GM21825 (cell line): ENCODE measurements at regions not wholly inside any gene's neighbourhood (a gene's known extent, or its start where the extent isn't known, plus 50 kb on each side); places are given as distances from the start of the nearest gene placed in this dataset.

ENCODE experiments used
- ATAC-seq: cut with Tn5 transposase; IDR thresholded peaks from one replicate; pipeline ENCODE4 v1.9.1; 2021; ENCODE audit warnings: mild to moderate bottlenecking, moderate library complexity; ENCODE audit not compliant: unreplicated experiment

- no peak for ATAC-seq
Observed at GRCh38 chr10:84994722-84995121, 666.3 kb downstream of the CCSER2 start.

GRCh38 chr10:84996580-84996979 lies 668.2 kb downstream of the CCSER2 start:
- no peak for ATAC-seq

GRCh38 chr10:84997870-84998269 lies 669.5 kb downstream of the CCSER2 start:
- no peak for ATAC-seq

- no peak for ATAC-seq
Observed at GRCh38 chr10:84999929-85000328, 671.5 kb downstream of the CCSER2 start.

GRCh38 chr10:85003083-85003482 lies 674.7 kb downstream of the CCSER2 start:
- no peak for ATAC-seq

GRCh38 chr10:85008488-85009184 lies 680.2 kb downstream of the CCSER2 start:
- no peak for ATAC-seq

GRCh38 chr10:85012305-85012704 lies 683.9 kb downstream of the CCSER2 start:
- no peak for ATAC-seq

GRCh38 chr10:85026878-85027467 lies 698.6 kb downstream of the CCSER2 start:
- ATAC-seq, result no peak

- ATAC-seq, result no peak
Observed at GRCh38 chr10:85032981-85033380, 704.6 kb downstream of the CCSER2 start.

GRCh38 chr10:85036661-85037060 lies 708.3 kb downstream of the CCSER2 start:
- ATAC-seq, result no peak

GRCh38 chr10:85039311-85039710 lies 710.9 kb downstream of the CCSER2 start:
- no peak for ATAC-seq

- ATAC-seq, result no peak
Observed at GRCh38 chr10:85043207-85043606, 714.8 kb downstream of the CCSER2 start.

- no peak for ATAC-seq
Observed at GRCh38 chr10:85045046-85045445, 716.7 kb downstream of the CCSER2 start.

GRCh38 chr10:85047170-85047834 lies 718.9 kb downstream of the CCSER2 start:
- ATAC-seq, result no peak

GRCh38 chr10:85047979-85048378 lies 719.6 kb downstream of the CCSER2 start:
- no peak for ATAC-seq

- no peak for ATAC-seq
Observed at GRCh38 chr10:85048644-85049043, 720.3 kb downstream of the CCSER2 start.

GRCh38 chr10:85060944-85061343 lies 732.6 kb downstream of the CCSER2 start:
- no peak for ATAC-seq

GRCh38 chr10:85061401-85061800 lies 733.0 kb downstream of the CCSER2 start:
- ATAC-seq, result no peak

- ATAC-seq, result no peak
Observed at GRCh38 chr10:85067955-85068354, 739.6 kb downstream of the CCSER2 start.

GRCh38 chr10:85080934-85081333 lies 752.5 kb downstream of the CCSER2 start:
- ATAC-seq, result no peak

- no peak for ATAC-seq
Observed at GRCh38 chr10:85098835-85099521, 770.6 kb downstream of the CCSER2 start.

- ATAC-seq, result no peak
Observed at GRCh38 chr10:85100495-85100894, 772.1 kb downstream of the CCSER2 start.
